ENCODE measurements at regions not wholly inside any gene's neighbourhood (a gene's known extent, or its start where the extent isn't known, plus 50 kb on each side); places are given as distances from the start of the nearest gene placed in this dataset.

DNA sequence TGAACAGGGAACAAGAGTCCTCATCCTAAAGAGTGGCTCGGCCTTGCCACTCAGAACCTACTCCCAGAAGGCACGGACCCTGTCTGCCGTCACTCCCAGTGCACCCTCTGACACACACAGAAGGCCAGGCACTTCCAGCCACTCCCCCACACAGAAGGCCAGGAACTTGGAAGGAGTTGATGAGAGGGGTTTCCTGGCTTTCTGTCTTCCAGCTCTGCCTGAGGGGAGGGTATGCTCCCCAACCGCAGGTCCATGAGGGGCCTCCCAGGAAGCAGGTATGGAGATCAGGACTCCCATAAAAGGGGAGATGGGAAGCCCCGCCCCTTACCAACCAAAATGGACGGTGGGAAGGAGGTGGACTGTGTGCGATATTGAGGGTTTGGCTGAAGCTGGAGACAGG is 247.6 kb upstream of the IRX4 start:
- no peaks in the 10 kb centered on the region for H3K9me2 ChIP-seq (replicated peaks; ENCODE audit: low read depth, low read length)
- H2AFZ ChIP-seq (ENCODE audit: low read length): no peak overlapping the region
- H3K4me2 ChIP-seq (ENCODE audit: low read depth, low read length, poor library complexity, severe bottlenecking): no peak overlapping the region
- H3K79me2 ChIP-seq (ENCODE audit: insufficient read depth, low read length): no peaks in the 10 kb centered on the region
- H3K9me3 ChIP-seq (ENCODE audit: insufficient read depth, low read depth, low read length): peaks cover 5% of the 10 kb centered on the region; the same call in 1 of the 2 replicates
- no peaks in the 10 kb centered on the region for H3K27me3 ChIP-seq (ENCODE audit: insufficient read depth, low read length, poor library complexity, severe bottlenecking)
- H3F3A ChIP-seq (ENCODE audit: low read depth): no peaks in the 10 kb centered on the region
- no peak for TF ChIP-seq CTCF (conservative IDR thresholded peaks at IDR 0.05; ENCODE audit: low read length)
- no peak for TF ChIP-seq EZH2phosphoT487 (IDR thresholded peaks at IDR 0.05; ENCODE audit: borderline replicate concordance)
- H3K36me3 ChIP-seq (ENCODE audit: insufficient read depth, low read length): no peaks in the 10 kb centered on the region
- no peaks in the 10 kb centered on the region for H3K4me1 ChIP-seq (ENCODE audit: insufficient read depth, low read length, poor library complexity, severe bottlenecking)
- no peak overlapping the region for H3K9ac ChIP-seq (ENCODE audit: low read depth, low read length, poor library complexity, severe bottlenecking)
- no peaks in the 10 kb centered on the region for H4K20me1 ChIP-seq (ENCODE audit: insufficient read depth, low read length, poor library complexity, severe bottlenecking)
- no peak overlapping the region for H3K4me3 ChIP-seq (ENCODE audit: low read length, poor library complexity, severe bottlenecking)

GRCh38 chr5:2129568-2130272 is 247.0 kb upstream of the IRX4 start:
- Histone ChIP-seq H2AFZ (ENCODE audit: low read length) (no peak overlapping the region), H4K20me1 (ENCODE audit: insufficient read depth, low read length, poor library complexity, severe bottlenecking) (no peaks in the 10 kb centered on the region), H3K4me2 (ENCODE audit: low read depth, low read length, poor library complexity, severe bottlenecking) (no peak overlapping the region), H3K36me3 (ENCODE audit: insufficient read depth, low read length) (no peaks in the 10 kb centered on the region), H3K4me3 (ENCODE audit: low read length, poor library complexity, severe bottlenecking) (no peak overlapping the region), H3K4me1 (ENCODE audit: insufficient read depth, low read length, poor library complexity, severe bottlenecking) (no peaks in the 10 kb centered on the region), H3K9me3 (ENCODE audit: insufficient read depth, low read depth, low read length) (peaks cover 5% of the 10 kb centered on the region; the same call in 1 of the 2 replicates), H3K9ac (ENCODE audit: low read depth, low read length, poor library complexity, severe bottlenecking) (no peak overlapping the region), H3F3A (ENCODE audit: low read depth) (no peaks in the 10 kb centered on the region), H3K79me2 (ENCODE audit: insufficient read depth, low read length) (no peaks in the 10 kb centered on the region), H3K27me3 (ENCODE audit: insufficient read depth, low read length, poor library complexity, severe bottlenecking) (no peaks in the 10 kb centered on the region), H3K9me2 (replicated peaks; ENCODE audit: low read depth, low read length) (no peaks in the 10 kb centered on the region)
- no peak for TF ChIP-seq CTCF (conservative IDR thresholded peaks at IDR 0.05; ENCODE audit: low read length)
- no peak for TF ChIP-seq EZH2phosphoT487 (IDR thresholded peaks at IDR 0.05; ENCODE audit: borderline replicate concordance)

DNA sequence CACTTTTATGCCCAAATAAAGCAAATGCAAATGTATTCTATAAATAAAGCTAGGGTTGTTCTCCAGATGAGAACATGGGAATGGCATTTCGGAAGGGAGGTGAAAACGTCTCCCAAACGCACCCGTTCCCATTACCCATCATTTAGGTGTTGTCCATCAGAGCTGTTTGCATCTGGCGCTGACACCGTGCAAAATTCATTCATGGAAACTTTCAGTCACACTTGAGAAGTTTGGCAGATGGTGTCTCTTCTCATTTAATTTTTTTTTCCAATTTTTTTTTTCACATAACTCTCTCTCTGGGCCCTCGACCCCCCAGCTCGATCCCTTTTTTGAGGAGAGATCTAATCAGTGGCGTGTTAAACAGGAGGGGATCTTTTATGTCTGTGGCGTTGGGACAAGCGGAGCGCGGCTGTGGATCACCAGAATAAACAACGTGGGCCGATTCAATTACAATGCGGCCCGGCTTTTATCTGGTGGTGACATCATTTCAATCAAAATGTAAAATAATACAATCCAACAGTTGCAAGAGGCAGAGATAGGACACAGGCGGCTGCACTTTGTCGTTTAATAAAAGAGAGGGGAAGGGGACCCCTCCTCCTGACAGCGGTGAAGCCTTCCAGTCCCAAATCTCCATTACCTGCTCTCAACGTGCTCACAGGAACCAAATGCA is 246.1 kb upstream of the IRX4 start:
- H4K20me1 ChIP-seq (ENCODE audit: insufficient read depth, low read length, poor library complexity, severe bottlenecking): no peaks in the 10 kb centered on the region
- no peaks in the 10 kb centered on the region for H3K36me3 ChIP-seq (ENCODE audit: insufficient read depth, low read length)
- H3K9ac ChIP-seq (ENCODE audit: low read depth, low read length, poor library complexity, severe bottlenecking): no peak overlapping the region
- H3K27me3 ChIP-seq (ENCODE audit: insufficient read depth, low read length, poor library complexity, severe bottlenecking): no peaks in the 10 kb centered on the region
- TF ChIP-seq CTCF (conservative IDR thresholded peaks at IDR 0.05; ENCODE audit: low read length): no peak
- TF ChIP-seq EZH2phosphoT487 (IDR thresholded peaks at IDR 0.05; ENCODE audit: borderline replicate concordance): no peak
- H3K9me3 ChIP-seq (ENCODE audit: insufficient read depth, low read depth, low read length): peaks cover 4% of the 10 kb centered on the region; the same call in 1 of the 2 replicates
- no peaks in the 10 kb centered on the region for H3K79me2 ChIP-seq (ENCODE audit: insufficient read depth, low read length)
- H3K9me2 ChIP-seq (replicated peaks; ENCODE audit: low read depth, low read length): no peaks in the 10 kb centered on the region
- H2AFZ ChIP-seq (ENCODE audit: low read length): no peak overlapping the region
- H3K4me3 ChIP-seq (ENCODE audit: low read length, poor library complexity, severe bottlenecking): no peak overlapping the region
- no peak overlapping the region for H3K4me2 ChIP-seq (ENCODE audit: low read depth, low read length, poor library complexity, severe bottlenecking)
- no peaks in the 10 kb centered on the region for H3F3A ChIP-seq (ENCODE audit: low read depth)
- H3K4me1 ChIP-seq (ENCODE audit: insufficient read depth, low read length, poor library complexity, severe bottlenecking): no peaks in the 10 kb centered on the region

All from Loucy (cell line).